ENCODE measurements at regions not wholly inside any gene's neighbourhood (a gene's known extent, or its start where the extent isn't known, plus 50 kb on each side); places are given as distances from the start of the nearest gene placed in this dataset.

DNA sequence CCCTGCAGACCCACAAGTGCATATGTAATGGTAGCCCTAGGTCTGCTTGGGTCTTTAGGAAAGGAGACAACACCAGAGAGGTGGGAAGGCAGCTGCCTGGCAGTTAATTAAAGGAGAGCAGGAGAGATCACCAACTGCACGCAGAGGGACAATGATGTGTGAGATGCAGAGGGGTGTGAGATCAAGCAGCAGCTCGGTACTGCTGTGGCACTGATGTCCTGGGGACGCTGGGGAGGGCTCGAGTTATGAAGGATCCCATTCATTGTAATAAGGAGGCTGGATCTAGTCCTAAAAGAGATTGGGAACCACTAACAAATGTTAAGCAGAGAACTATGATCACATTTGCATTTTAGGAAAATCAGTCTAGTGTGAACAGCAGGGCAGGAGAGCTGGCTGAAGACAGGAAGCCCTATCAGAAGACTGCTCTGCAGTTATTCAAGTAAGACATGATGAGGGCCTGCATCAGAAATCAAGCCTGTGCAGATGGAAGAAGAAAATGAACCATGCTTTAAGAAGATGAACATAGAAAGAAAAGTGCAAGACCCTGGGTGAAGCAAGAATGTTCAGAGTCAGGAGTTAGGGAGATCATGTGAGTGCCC, 80.4 kb downstream of the DLEU7 start:
- no peak for TF ChIP-seq POLR2A (IDR thresholded peaks at IDR 0.05)
- TF ChIP-seq, protein P1, sequence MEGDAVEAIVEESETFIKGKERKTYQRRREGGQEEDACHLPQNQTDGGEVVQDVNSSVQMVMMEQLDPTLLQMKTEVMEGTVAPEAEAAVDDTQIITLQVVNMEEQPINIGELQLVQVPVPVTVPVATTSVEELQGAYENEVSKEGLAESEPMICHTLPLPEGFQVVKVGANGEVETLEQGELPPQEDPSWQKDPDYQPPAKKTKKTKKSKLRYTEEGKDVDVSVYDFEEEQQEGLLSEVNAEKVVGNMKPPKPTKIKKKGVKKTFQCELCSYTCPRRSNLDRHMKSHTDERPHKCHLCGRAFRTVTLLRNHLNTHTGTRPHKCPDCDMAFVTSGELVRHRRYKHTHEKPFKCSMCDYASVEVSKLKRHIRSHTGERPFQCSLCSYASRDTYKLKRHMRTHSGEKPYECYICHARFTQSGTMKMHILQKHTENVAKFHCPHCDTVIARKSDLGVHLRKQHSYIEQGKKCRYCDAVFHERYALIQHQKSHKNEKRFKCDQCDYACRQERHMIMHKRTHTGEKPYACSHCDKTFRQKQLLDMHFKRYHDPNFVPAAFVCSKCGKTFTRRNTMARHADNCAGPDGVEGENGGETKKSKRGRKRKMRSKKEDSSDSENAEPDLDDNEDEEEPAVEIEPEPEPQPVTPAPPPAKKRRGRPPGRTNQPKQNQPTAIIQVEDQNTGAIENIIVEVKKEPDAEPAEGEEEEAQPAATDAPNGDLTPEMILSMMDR (IDR thresholded peaks at IDR 0.05): no peak

Data from body of pancreas (tissue), 4 donors.